Spleen (tissue), 11 donors: ENCODE measurements at regions not wholly inside any gene's neighbourhood (a gene's known extent, or its start where the extent isn't known, plus 50 kb on each side); places are given as distances from the start of the nearest gene placed in this dataset.

Experiments used
- DNase-seq: peaks from one replicate; pipeline ENCODE4 v3.0.0-alpha.2; 2020
- H3K27ac ChIP-seq, 8 donors: fragments of 200-600 bp; sonication (generic) in 7 of 8; 1 replicate in 4 of 8; 2 replicates in 4 of 8; pipeline versions ENCODE4 v1.5.0 to v1.8.0; 2016 to 2021; ENCODE audit warnings: inconsistent platforms in 4 of 8, mild to moderate bottlenecking in 4 of 8, moderate library complexity in 1 of 8
- H3K27me3 ChIP-seq, 7 donors: fragments of 200-600 bp; sonication (generic) in 6 of 7; replicated peaks in 1 of 7; 1 replicate in 4 of 7; 2 replicates in 3 of 7; pipeline versions ENCODE4 v1.5.0 to v1.8.0; 2016 to 2021; ENCODE audit warnings: inconsistent platforms in 3 of 7, mild to moderate bottlenecking in 1 of 7
- H3K36me3 ChIP-seq, 6 donors: fragments of 200-600 bp; sonication (generic) in 5 of 6; 1 replicate in 4 of 6; 2 replicates in 2 of 6; pipeline versions ENCODE4 v1.5.0 to v1.8.0; 2016 to 2021; ENCODE audit warnings: inconsistent platforms in 2 of 6
- H3K4me1 ChIP-seq, 6 donors: fragments of 200-600 bp; sonication (generic) in 5 of 6; 1 replicate in 3 of 6; 2 replicates in 3 of 6; pipeline versions ENCODE4 v1.5.0 to v1.8.0; 2016 to 2021; ENCODE audit warnings: inconsistent platforms in 3 of 6
- H3K4me3 ChIP-seq, 8 donors: fragments of 200-600 bp; sonication (generic) in 7 of 8; 1 replicate in 4 of 8; 2 replicates in 4 of 8; pipeline versions ENCODE4 v1.5.0 to v1.8.0; 2016 to 2021; ENCODE audit warnings: inconsistent platforms in 4 of 8, mild to moderate bottlenecking in 4 of 8, moderate library complexity in 2 of 8
- H3K9me3 ChIP-seq, 8 donors: fragments of 200-600 bp; sonication (generic) in 7 of 8; 1 replicate in 4 of 8; 2 replicates in 4 of 8; pipeline versions ENCODE4 v1.5.0 to v1.8.0; 2016 to 2021; ENCODE audit warnings: inconsistent platforms in 4 of 8
- CTCF ChIP-seq, 11 experiments: fragments of 200-600 bp in 7 of 11; fragments of 450-650 bp in 4 of 11; sonication (generic) in 4 of 11; IDR thresholded peaks in 8 of 11; conservative IDR thresholded peaks in 3 of 11; 1 replicate in 7 of 11; 2 replicates in 4 of 11; pipeline versions ENCODE4 v1.4.0 to v1.8.0; 2016 to 2021; ENCODE audit warnings: antibody characterized with exemption in 11 of 11, inconsistent platforms in 4 of 11, mild to moderate bottlenecking in 1 of 11
- POLR2A ChIP-seq, 3 donors: fragments of 450-650 bp; IDR thresholded peaks; one replicate each; pipeline ENCODE4 v1.5.1; 2017; ENCODE audit warnings: antibody characterized with exemption in 3 of 3, mild to moderate bottlenecking in 1 of 3
- POLR2AphosphoS5 ChIP-seq, 3 donors: sonication (generic); formaldehyde crosslinking; IDR thresholded peaks; one replicate each; pipeline ENCODE4 v1.5.1; 2017; ENCODE audit warnings: antibody characterized with exemption in 3 of 3
- WGBS, 5 donors: extraction: QIAGEN DNeasy Blood & Tissue Kit in 3 of 5; methylation state at CpG; one replicate each; pipeline versions ENCODE4 v1.1.5 to v1.1.7; 2013 to 2018; 5-methylcytosine and 5-hydroxymethylcytosine counted together
- intact Hi-C: fragments of 100-400 bp; cut with DNase I; formaldehyde crosslinking; loops from one replicate; pipeline ENCODE4 v1.15.0; 2023; ENCODE audit warnings: low total_unique reads
- donor health status: healthy with polysubstance abuse.
- donor health status: DM: no; HTN: no; CAD: no; lungs with moderate emphysema.
- donor health status: DM: no; HTN: no; CAD: no.
- donor health status: Bipolar disorder and iron deficiency.
- donor health status: healthy.
- donor health status: DM: no; HTN: no; CAD: no.
- donor health status: DM: yes; HTN: yes; CAD: no.

DNA sequence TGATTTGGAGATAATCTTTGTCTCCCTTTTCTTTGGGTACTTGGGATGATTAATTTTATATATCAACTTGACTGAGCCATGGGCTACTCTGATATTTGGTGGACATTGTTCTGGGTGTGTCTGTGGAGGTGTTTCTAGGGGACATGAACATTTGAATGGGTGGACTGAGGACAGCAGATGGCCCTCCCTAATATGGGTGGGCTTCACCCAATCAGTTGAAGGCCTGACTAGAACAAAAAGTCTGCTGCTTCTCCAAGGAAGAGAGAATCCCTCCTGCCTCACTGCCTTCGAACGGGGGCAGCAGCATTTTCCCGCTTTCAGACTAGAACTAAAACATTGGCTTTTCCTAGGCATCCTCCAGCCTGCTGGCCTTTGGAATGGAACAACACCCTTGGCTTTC lies 73.9 kb upstream of the EMX2 start:
- H3K4me3 ChIP-seq = no peak overlapping the region
- H3K9me3 ChIP-seq = peaks cover 0 to under 1% (median 0%) of the 10 kb centered on the region in 8 donors
- no peak overlapping the region for H3K27ac ChIP-seq
- TF ChIP-seq POLR2A (IDR thresholded peaks at IDR 0.05) (no peak), POLR2AphosphoS5 (IDR thresholded peaks at IDR 0.05) (no peak), CTCF (IDR thresholded peaks at IDR 0.05 in 8 of 11, conservative IDR thresholded peaks at IDR 0.05 in 3 of 11) (no peak)
- H3K36me3 ChIP-seq = no peaks in the 10 kb centered on the region
- H3K27me3 ChIP-seq = peaks cover 0 to 13% (median 0%) of the 10 kb centered on the region in 7 donors
- intact Hi-C loops = no loop called here
- 93 to 98% (median 94%) methylated on average over 3 of the region's 3 CpGs for WGBS, 5 donors
- H3K4me1 ChIP-seq = no peaks in the 10 kb centered on the region
- DNase-seq = peak; percentile 7

DNA sequence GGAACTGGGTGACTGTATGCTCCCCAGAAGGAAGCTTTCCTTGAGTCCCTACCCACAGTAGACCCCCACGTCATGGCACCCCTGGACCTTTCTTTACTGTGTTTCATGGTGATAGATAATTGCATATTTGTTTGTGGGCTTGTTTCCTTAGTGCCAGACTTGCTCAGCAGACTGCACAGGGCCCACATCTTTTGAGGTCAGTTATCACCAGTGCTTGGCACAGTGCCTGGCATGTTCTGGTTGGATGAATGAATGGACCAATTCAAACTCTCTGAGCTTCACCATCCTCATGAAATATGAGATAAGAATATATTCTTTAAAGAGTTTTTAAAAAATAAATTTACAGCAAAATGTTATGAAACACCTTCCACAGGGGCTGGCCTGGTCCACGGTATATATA lies 78.4 kb upstream of the EMX2 start:
- DNase-seq = no peak
- Histone ChIP-seq H3K9me3 (peaks cover 0 to 8% (median 3%) of the 10 kb centered on the region in 8 donors), H3K4me1 (no peaks in the 10 kb centered on the region), H3K27ac (no peak overlapping the region), H3K27me3 (peaks cover 0 to 15% (median 0%) of the 10 kb centered on the region in 7 donors), H3K4me3 (no peak overlapping the region), H3K36me3 (no peaks in the 10 kb centered on the region)
- TF ChIP-seq CTCF (IDR thresholded peaks at IDR 0.05 in 8 of 11, conservative IDR thresholded peaks at IDR 0.05 in 3 of 11) = no peak
- TF ChIP-seq POLR2AphosphoS5 (IDR thresholded peaks at IDR 0.05) = no peak
- TF ChIP-seq POLR2A (IDR thresholded peaks at IDR 0.05) = no peak
- WGBS, 5 donors = 36 to 98% (median 90%) methylated on average over 2 of the region's 2 CpGs
- intact Hi-C loops = no loop called here

DNA sequence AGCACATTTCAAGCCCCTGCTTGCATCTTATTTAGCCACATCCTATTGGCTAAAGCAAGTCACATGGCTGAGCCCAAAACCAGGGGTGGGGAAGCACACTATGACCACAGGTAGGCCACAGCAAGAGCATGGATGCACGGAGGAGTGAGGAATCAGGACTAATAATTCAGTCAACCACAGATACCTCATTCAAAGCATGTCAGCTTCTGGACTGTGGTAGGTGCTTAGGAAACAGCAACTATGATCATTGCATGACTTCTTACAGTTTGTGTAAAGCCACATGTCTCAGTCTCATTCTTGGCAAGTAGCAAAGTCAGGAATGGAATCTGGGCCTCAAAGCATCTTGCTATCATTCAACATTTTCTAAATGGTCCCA lies 79.0 kb upstream of the EMX2 start:
- no peak overlapping the region for H3K4me3 ChIP-seq
- DNase-seq = no peak
- H3K9me3 ChIP-seq = peaks cover 0 to 8% (median 3%) of the 10 kb centered on the region in 8 donors
- H3K27ac ChIP-seq = no peak overlapping the region
- H3K27me3 ChIP-seq = peaks cover 0 to 22% (median 0%) of the 10 kb centered on the region in 7 donors
- no peak for TF ChIP-seq CTCF (IDR thresholded peaks at IDR 0.05 in 8 of 11, conservative IDR thresholded peaks at IDR 0.05 in 3 of 11)
- no peak for TF ChIP-seq POLR2AphosphoS5 (IDR thresholded peaks at IDR 0.05)
- TF ChIP-seq POLR2A (IDR thresholded peaks at IDR 0.05) = no peak
- intact Hi-C loops = no loop called here
- H3K36me3 ChIP-seq = no peaks in the 10 kb centered on the region
- WGBS, 5 donors = 73 to 100% (median 91%) methylated on average over 1 of the region's 1 CpG
- no peaks in the 10 kb centered on the region for H3K4me1 ChIP-seq

- TF ChIP-seq POLR2A (IDR thresholded peaks at IDR 0.05) (no peak), CTCF (IDR thresholded peaks at IDR 0.05 in 8 of 11, conservative IDR thresholded peaks at IDR 0.05 in 3 of 11) (no peak), POLR2AphosphoS5 (IDR thresholded peaks at IDR 0.05) (no peak)
- Histone ChIP-seq H3K27me3 (peaks cover 0 to 27% (median 4%) of the 10 kb centered on the region in 7 donors), H3K4me3 (no peak overlapping the region), H3K36me3 (no peaks in the 10 kb centered on the region), H3K9me3 (peaks cover 0 to 8% (median 3%) of the 10 kb centered on the region in 8 donors), H3K4me1 (peaks cover 0 to 5% (median 0%) of the 10 kb centered on the region in 6 donors), H3K27ac (no peak overlapping the region)
- DNase-seq = no peak
- intact Hi-C loops = no loop called here
- WGBS, 5 donors = 64 to 82% (median 73%) methylated on average over 1 of the region's 1 CpG
Observed at GRCh38 chr10:117462816-117463544, 79.6 kb upstream of the EMX2 start.
